Neural cell (in vitro differentiated cells): ENCODE measurements at regions not wholly inside any gene's neighbourhood (a gene's known extent, or its start where the extent isn't known, plus 50 kb on each side); places are given as distances from the start of the nearest gene placed in this dataset.

ENCODE experiments used
- H2AFZ ChIP-seq: fragments of 200-600, 300-800 bp; sonication (generic), shearing (Covaris generic); 2 replicates; pipeline ENCODE4 v1.6.0; 2014; ENCODE audit warnings: low read depth, mild to moderate bottlenecking, antibody characterized with exemption, low read length, moderate library complexity
- H3F3A ChIP-seq: fragments of 200-600 bp; shearing (Covaris generic); 2 replicates; pipeline ENCODE4 v1.6.1; 2016; ENCODE audit warnings: mild to moderate bottlenecking, moderate library complexity, mixed read lengths, antibody characterized with exemption, low read length; ENCODE audit not compliant: insufficient read depth, poor library complexity, severe bottlenecking
- H3K27ac ChIP-seq: fragments of 200-600, 300-800 bp; sonication (generic), shearing (Covaris generic); 2 replicates; pipeline ENCODE4 v1.5.1; 2014; ENCODE audit warnings: mild to moderate bottlenecking, low read length, moderate library complexity
- H3K27me3 ChIP-seq: fragments of 300-800, 200-600 bp; sonication (generic), shearing (Covaris generic); 2 replicates; pipeline ENCODE4 v1.6.0; 2014; ENCODE audit warnings: mild to moderate bottlenecking, low read depth, low read length, moderate library complexity; ENCODE audit not compliant: insufficient read depth
- H3K36me3 ChIP-seq: fragments of 300-800, 200-600 bp; sonication (generic), shearing (Covaris generic); 2 replicates; pipeline ENCODE4 v1.5.1; 2014; ENCODE audit warnings: mild to moderate bottlenecking, antibody characterized with exemption, low read length, moderate library complexity; ENCODE audit not compliant: insufficient read depth
- H3K4me2 ChIP-seq: fragments of 300-800, 200-600 bp; sonication (generic), shearing (Covaris generic); 2 replicates; pipeline ENCODE4 v1.6.0; 2014; ENCODE audit warnings: mild to moderate bottlenecking, low read length
- H3K4me3 ChIP-seq: fragments of 300-800, 200-600 bp; sonication (generic), shearing (Covaris generic); 2 replicates; pipeline ENCODE4 v1.5.1; 2014; ENCODE audit warnings: mild to moderate bottlenecking, low read length, moderate library complexity
- H3K79me2 ChIP-seq: fragments of 200-600 bp; shearing (Covaris generic); replicated peaks from 2 replicates; pipeline ENCODE4 v1.6.0; 2014; ENCODE audit warnings: mild to moderate bottlenecking, low read length, moderate library complexity; ENCODE audit not compliant: insufficient read depth
- H3K9ac ChIP-seq: fragments of 300-800, 200-600 bp; sonication (generic), shearing (Covaris generic); 2 replicates; pipeline ENCODE4 v1.6.1; 2016; ENCODE audit warnings: mild to moderate bottlenecking, low read length, mixed read lengths
- H3K9me2 ChIP-seq: fragments of 200-600 bp; shearing (Covaris generic); 2 replicates; pipeline ENCODE4 v1.6.1; 2016; ENCODE audit warnings: mild to moderate bottlenecking, low read length, mixed read lengths; ENCODE audit not compliant: insufficient read depth
- H3K9me3 ChIP-seq: fragments of 200-600, 300-800 bp; sonication (generic), shearing (Covaris generic); 2 replicates; pipeline ENCODE4 v1.6.1; 2016; ENCODE audit warnings: mild to moderate bottlenecking, mixed run types, low read length, moderate library complexity, mixed read lengths
- H4K20me1 ChIP-seq: fragments of 200-600 bp; shearing (Covaris generic); 2 replicates; pipeline ENCODE4 v1.6.1; 2016; ENCODE audit warnings: mild to moderate bottlenecking, mixed run types; ENCODE audit not compliant: insufficient read depth
- EP300 ChIP-seq: fragments of 450-650 bp; conservative IDR thresholded peaks from 2 replicates; pipeline ENCODE4 v1.6.1; 2014; ENCODE audit warnings: antibody characterized with exemption, mild to moderate bottlenecking, moderate library complexity; ENCODE audit not compliant: poor library complexity, severe bottlenecking
- EZH2 ChIP-seq: fragments of 200-600, 300-800 bp; shearing (Covaris generic), sonication (generic); IDR thresholded peaks from 2 replicates; pipeline ENCODE4 v1.6.1; 2014; ENCODE audit warnings: antibody characterized with exemption, low read length, borderline replicate concordance, mild to moderate bottlenecking; ENCODE audit not compliant: insufficient read depth, poor library complexity, severe bottlenecking
- MXI1 ChIP-seq: fragments of 450-650 bp; conservative IDR thresholded peaks from 2 replicates; pipeline ENCODE4 v1.6.1; 2014; ENCODE audit warnings: antibody characterized with exemption, mild to moderate bottlenecking; ENCODE audit not compliant: poor library complexity, severe bottlenecking
- POLR2AphosphoS5 ChIP-seq: IDR thresholded peaks from 2 replicates; pipeline ENCODE4 v1.6.1; 2012
- RAD21 ChIP-seq: fragments of 450-650 bp; conservative IDR thresholded peaks from 2 replicates; pipeline ENCODE4 v1.6.1; 2014; ENCODE audit warnings: antibody characterized with exemption, mild to moderate bottlenecking, moderate library complexity
- SMC3 ChIP-seq: fragments of 450-650 bp; conservative IDR thresholded peaks from 2 replicates; pipeline ENCODE4 v1.6.1; 2014; ENCODE audit warnings: antibody characterized with exemption, mild to moderate bottlenecking, moderate library complexity; ENCODE audit not compliant: poor library complexity
- TAF1 ChIP-seq: IDR thresholded peaks from 2 replicates; pipeline ENCODE4 v1.6.1; 2012; ENCODE audit warnings: low read depth
- TF ChIP-seq, protein P1 (sequence below): IDR thresholded peaks from 2 replicates; pipeline ENCODE4 v1.6.1; 2012; ENCODE audit warnings: borderline replicate concordance
- TF ChIP-seq, protein P2 (sequence below): fragments of 450-650 bp; IDR thresholded peaks from 2 replicates; pipeline ENCODE4 v1.5.1; 2014; ENCODE audit warnings: antibody characterized with exemption, mild to moderate bottlenecking, moderate library complexity; ENCODE audit not compliant: poor library complexity, severe bottlenecking

DNA sequence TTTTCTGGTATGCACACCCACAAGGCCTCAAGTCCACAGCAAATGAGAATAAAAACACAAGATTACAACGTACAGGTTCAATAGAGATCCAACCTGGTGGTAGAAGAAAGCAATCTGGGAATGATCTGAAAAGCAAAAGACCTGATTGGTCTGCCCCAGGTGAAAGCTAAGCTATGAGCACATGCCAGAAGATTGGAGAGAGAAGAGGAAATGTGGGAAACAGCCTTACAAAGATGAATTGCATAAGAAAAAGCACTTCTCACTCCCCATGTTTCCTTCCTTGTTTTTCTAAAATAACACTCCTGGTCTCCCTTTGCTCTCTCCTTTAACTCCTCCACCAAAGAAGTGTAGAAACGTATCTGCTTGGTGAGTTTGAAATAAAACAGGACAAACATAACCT lies 77.3 kb upstream of the ANO6 start:
- Histone ChIP-seq H3K36me3 (no peaks in the 10 kb centered on the region), H3K9ac (no peak overlapping the region), H3F3A (no peaks in the 10 kb centered on the region), H3K27ac (no peak overlapping the region), H3K9me3 (no peaks in the 10 kb centered on the region), H3K27me3 (no peaks in the 10 kb centered on the region), H4K20me1 (no peaks in the 10 kb centered on the region), H3K4me3 (no peak overlapping the region), H3K9me2 (no peaks in the 10 kb centered on the region), H2AFZ (no peak overlapping the region), H3K4me2 (no peak overlapping the region), H3K79me2 (no peaks in the 10 kb centered on the region)
- no peak for TF ChIP-seq RAD21
- no peak for TF ChIP-seq SMC3
- TF ChIP-seq, protein P1, sequence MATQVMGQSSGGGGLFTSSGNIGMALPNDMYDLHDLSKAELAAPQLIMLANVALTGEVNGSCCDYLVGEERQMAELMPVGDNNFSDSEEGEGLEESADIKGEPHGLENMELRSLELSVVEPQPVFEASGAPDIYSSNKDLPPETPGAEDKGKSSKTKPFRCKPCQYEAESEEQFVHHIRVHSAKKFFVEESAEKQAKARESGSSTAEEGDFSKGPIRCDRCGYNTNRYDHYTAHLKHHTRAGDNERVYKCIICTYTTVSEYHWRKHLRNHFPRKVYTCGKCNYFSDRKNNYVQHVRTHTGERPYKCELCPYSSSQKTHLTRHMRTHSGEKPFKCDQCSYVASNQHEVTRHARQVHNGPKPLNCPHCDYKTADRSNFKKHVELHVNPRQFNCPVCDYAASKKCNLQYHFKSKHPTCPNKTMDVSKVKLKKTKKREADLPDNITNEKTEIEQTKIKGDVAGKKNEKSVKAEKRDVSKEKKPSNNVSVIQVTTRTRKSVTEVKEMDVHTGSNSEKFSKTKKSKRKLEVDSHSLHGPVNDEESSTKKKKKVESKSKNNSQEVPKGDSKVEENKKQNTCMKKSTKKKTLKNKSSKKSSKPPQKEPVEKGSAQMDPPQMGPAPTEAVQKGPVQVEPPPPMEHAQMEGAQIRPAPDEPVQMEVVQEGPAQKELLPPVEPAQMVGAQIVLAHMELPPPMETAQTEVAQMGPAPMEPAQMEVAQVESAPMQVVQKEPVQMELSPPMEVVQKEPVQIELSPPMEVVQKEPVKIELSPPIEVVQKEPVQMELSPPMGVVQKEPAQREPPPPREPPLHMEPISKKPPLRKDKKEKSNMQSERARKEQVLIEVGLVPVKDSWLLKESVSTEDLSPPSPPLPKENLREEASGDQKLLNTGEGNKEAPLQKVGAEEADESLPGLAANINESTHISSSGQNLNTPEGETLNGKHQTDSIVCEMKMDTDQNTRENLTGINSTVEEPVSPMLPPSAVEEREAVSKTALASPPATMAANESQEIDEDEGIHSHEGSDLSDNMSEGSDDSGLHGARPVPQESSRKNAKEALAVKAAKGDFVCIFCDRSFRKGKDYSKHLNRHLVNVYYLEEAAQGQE = no peak
- TF ChIP-seq POLR2AphosphoS5 = no peak
- TF ChIP-seq, protein P2, sequence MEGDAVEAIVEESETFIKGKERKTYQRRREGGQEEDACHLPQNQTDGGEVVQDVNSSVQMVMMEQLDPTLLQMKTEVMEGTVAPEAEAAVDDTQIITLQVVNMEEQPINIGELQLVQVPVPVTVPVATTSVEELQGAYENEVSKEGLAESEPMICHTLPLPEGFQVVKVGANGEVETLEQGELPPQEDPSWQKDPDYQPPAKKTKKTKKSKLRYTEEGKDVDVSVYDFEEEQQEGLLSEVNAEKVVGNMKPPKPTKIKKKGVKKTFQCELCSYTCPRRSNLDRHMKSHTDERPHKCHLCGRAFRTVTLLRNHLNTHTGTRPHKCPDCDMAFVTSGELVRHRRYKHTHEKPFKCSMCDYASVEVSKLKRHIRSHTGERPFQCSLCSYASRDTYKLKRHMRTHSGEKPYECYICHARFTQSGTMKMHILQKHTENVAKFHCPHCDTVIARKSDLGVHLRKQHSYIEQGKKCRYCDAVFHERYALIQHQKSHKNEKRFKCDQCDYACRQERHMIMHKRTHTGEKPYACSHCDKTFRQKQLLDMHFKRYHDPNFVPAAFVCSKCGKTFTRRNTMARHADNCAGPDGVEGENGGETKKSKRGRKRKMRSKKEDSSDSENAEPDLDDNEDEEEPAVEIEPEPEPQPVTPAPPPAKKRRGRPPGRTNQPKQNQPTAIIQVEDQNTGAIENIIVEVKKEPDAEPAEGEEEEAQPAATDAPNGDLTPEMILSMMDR = no peak
- no peak for TF ChIP-seq MXI1
- no peak for TF ChIP-seq TAF1
- TF ChIP-seq EZH2 = no peak
- no peak for TF ChIP-seq EP300

DNA sequence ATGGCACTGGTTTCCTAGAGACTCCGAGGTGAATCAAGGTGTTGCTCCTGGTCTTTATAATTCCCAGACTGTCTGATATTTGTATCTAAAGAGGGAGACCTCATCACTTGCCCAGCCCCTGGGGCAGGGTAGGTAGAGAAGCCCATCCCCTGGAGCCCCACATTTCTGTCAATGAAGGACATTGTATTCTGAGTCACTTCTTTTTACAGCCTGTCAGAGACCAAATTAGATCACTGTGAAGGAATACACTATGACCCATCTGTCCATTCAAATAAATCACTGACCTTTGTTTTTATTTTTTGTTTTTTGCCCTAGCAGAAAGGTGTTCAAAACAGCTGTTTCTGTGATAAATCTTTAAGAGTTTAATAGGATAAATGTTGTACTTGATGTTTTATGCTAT lies 67.9 kb upstream of the ANO6 start:
- H2AFZ ChIP-seq = no peak overlapping the region
- TF ChIP-seq MXI1 (no peak), POLR2AphosphoS5 (no peak), RAD21 (no peak), SMC3 (no peak), EZH2 (no peak), TAF1 (no peak), EP300 (no peak)
- TF ChIP-seq, protein P1 = no peak
- TF ChIP-seq, protein P2 = no peak
- H3K79me2 ChIP-seq = no peaks in the 10 kb centered on the region
- H3K9ac ChIP-seq = no peak overlapping the region
- no peaks in the 10 kb centered on the region for H3K27me3 ChIP-seq
- no peaks in the 10 kb centered on the region for H3K9me2 ChIP-seq
- H3K4me2 ChIP-seq = no peak overlapping the region
- H3K27ac ChIP-seq = no peak overlapping the region
- H4K20me1 ChIP-seq = no peaks in the 10 kb centered on the region
- no peaks in the 10 kb centered on the region for H3F3A ChIP-seq
- H3K36me3 ChIP-seq = no peaks in the 10 kb centered on the region
- no peak overlapping the region for H3K4me3 ChIP-seq
- no peaks in the 10 kb centered on the region for H3K9me3 ChIP-seq
